GM23338 (cell line): ENCODE measurements at regions not wholly inside any gene's neighbourhood (a gene's known extent, or its start where the extent isn't known, plus 50 kb on each side); places are given as distances from the start of the nearest gene placed in this dataset.

Experiments used
- ATAC-seq: fragments of 200-7000 bp; cut with Tn5 transposase; 3 replicates; pipeline ENCODE4 v1.9.1; 2020
- DNase-seq: peaks from one replicate; pipeline ENCODE4 v3.0.0-alpha.2; 2015; ENCODE audit warnings: low spot score
- H2AFZ ChIP-seq: fragments of 200-600 bp; sonication (generic); 2 replicates; pipeline ENCODE4 v1.8.0; 2016; ENCODE audit warnings: antibody characterized with exemption, mild to moderate bottlenecking, moderate library complexity
- H3F3A ChIP-seq: fragments of 200-600 bp; sonication (generic); replicated peaks from 2 replicates; pipeline ENCODE4 v1.8.0; 2017; ENCODE audit warnings: antibody characterized with exemption, mixed run types, low read depth
- H3K27ac ChIP-seq: fragments of 200-600 bp; sonication (generic); 2 replicates; pipeline ENCODE4 v1.6.1; 2016; ENCODE audit warnings: low read depth
- H3K27me3 ChIP-seq: fragments of 200-600 bp; sonication (generic); 2 replicates; pipeline ENCODE4 v1.8.0; 2016; ENCODE audit warnings: mild to moderate bottlenecking, mixed run types, moderate library complexity; ENCODE audit not compliant: insufficient read depth
- H3K36me3 ChIP-seq: fragments of 200-600 bp; sonication (generic); 2 replicates; pipeline ENCODE4 v1.8.0; 2016; ENCODE audit warnings: mild to moderate bottlenecking; ENCODE audit not compliant: insufficient read depth
- H3K4me1 ChIP-seq: fragments of 200-600 bp; sonication (generic); 2 replicates; pipeline ENCODE4 v1.8.0; 2016; ENCODE audit warnings: mild to moderate bottlenecking, moderate library complexity; ENCODE audit not compliant: insufficient read depth
- H3K4me2 ChIP-seq: fragments of 200-600 bp; sonication (generic); 2 replicates; pipeline ENCODE4 v1.7.1; 2017; ENCODE audit warnings: mixed run types
- H3K4me3 ChIP-seq: fragments of 200-600 bp; sonication (generic); 2 replicates; pipeline ENCODE4 v1.6.1; 2016; ENCODE audit warnings: mixed run types
- H3K79me2 ChIP-seq: fragments of 200-600 bp; sonication (generic); replicated peaks from 2 replicates; pipeline ENCODE4 v1.8.0; 2017; ENCODE audit warnings: mild to moderate bottlenecking; ENCODE audit not compliant: insufficient read depth
- H3K9me2 ChIP-seq: fragments of 200-600 bp; sonication (generic); 2 replicates; pipeline ENCODE4 v1.8.0; 2017; ENCODE audit not compliant: insufficient read depth
- H4K20me1 ChIP-seq: fragments of 200-600 bp; sonication (generic); replicated peaks from 2 replicates; pipeline ENCODE4 v1.8.0; 2017; ENCODE audit warnings: mild to moderate bottlenecking; ENCODE audit not compliant: insufficient read depth
- H3K27ac Mint-ChIP-seq: 2 replicates; pipeline ENCODE4 v1.8.0; 2020; ENCODE audit warnings: inconsistent platforms, mild to moderate bottlenecking, moderate library complexity, mixed read lengths
- H3K27me3 Mint-ChIP-seq: 3 replicates; pipeline ENCODE4 v1.8.0; 2022; ENCODE audit warnings: low read depth, mild to moderate bottlenecking, moderate library complexity, mixed read lengths, inconsistent platforms; ENCODE audit not compliant: insufficient read depth, poor library complexity
- H3K36me3 Mint-ChIP-seq: 3 replicates; pipeline ENCODE4 v1.8.0; 2021; ENCODE audit warnings: low read depth, mild to moderate bottlenecking, inconsistent platforms, moderate library complexity, mixed read lengths
- H3K4me1 Mint-ChIP-seq: 3 replicates; pipeline ENCODE4 v1.8.0; 2020; ENCODE audit warnings: mild to moderate bottlenecking, inconsistent platforms, mixed read lengths
- H3K4me3 Mint-ChIP-seq: 3 replicates; pipeline ENCODE4 v1.8.0; 2021; ENCODE audit warnings: moderate library complexity, mild to moderate bottlenecking, inconsistent platforms, mixed read lengths
- H3K9me3 Mint-ChIP-seq: 3 replicates; pipeline ENCODE4 v1.8.0; 2020; ENCODE audit warnings: moderate library complexity, mild to moderate bottlenecking, inconsistent platforms, mixed read lengths
- CREB1 ChIP-seq: fragments of 250-450 bp; sonication (Bioruptor Pico); IDR thresholded peaks from 2 replicates; pipeline ENCODE4 v1.5.0; 2020; ENCODE audit warnings: low read depth, mild to moderate bottlenecking, moderate library complexity
- CTCF ChIP-seq, 2 experiments: fragments of 200-600 bp in 1 of 2; sonication (generic) in 1 of 2; conservative IDR thresholded peaks; 2 replicates each; pipeline versions ENCODE4 v1.5.1 to v1.6.1; 2016 to 2017; ENCODE audit warnings: antibody characterized with exemption in 2 of 2, low read depth in 2 of 2, mild to moderate bottlenecking in 2 of 2, moderate library complexity in 1 of 2
- EZH2 ChIP-seq: fragments of 200-600 bp; sonication (generic); IDR thresholded peaks from one replicate; pipeline ENCODE4 v1.8.0; 2017; ENCODE audit warnings: antibody characterized with exemption, mild to moderate bottlenecking, low read depth; ENCODE audit not compliant: unreplicated experiment
- EZH2phosphoT487 ChIP-seq: fragments of 200-600 bp; sonication (generic); IDR thresholded peaks from one replicate; pipeline ENCODE4 v1.8.1; 2018; ENCODE audit warnings: antibody characterized with exemption; ENCODE audit not compliant: unreplicated experiment
- JUNB ChIP-seq: IDR thresholded peaks from one replicate; pipeline ENCODE4 v1.6.1; 2016; ENCODE audit warnings: antibody characterized with exemption; ENCODE audit not compliant: unreplicated experiment
- NANOG ChIP-seq: IDR thresholded peaks from 2 replicates; pipeline ENCODE4 v1.6.1; 2016; ENCODE audit warnings: antibody characterized with exemption, borderline replicate concordance
- POLR2AphosphoS5 ChIP-seq: IDR thresholded peaks from 2 replicates; pipeline ENCODE4 v1.6.1; 2016; ENCODE audit warnings: antibody characterized with exemption, low read depth
- STAT1 ChIP-seq: IDR thresholded peaks from one replicate; pipeline ENCODE4 v1.6.1; 2016; ENCODE audit warnings: antibody characterized with exemption; ENCODE audit not compliant: unreplicated experiment
- ZNF114 ChIP-seq: fragments of 250-450 bp; sonication (Bioruptor Pico); IDR thresholded peaks from 2 replicates; pipeline ENCODE4 v1.5.0; 2020; ENCODE audit warnings: mild to moderate bottlenecking, moderate library complexity
- ZNF331 ChIP-seq: fragments of 250-450 bp; sonication (Bioruptor Pico); IDR thresholded peaks from 2 replicates; pipeline ENCODE4 v1.5.0; 2020; ENCODE audit warnings: low read depth, mild to moderate bottlenecking, moderate library complexity
- ZNF462 ChIP-seq: fragments of 250-450 bp; sonication (Bioruptor Pico); IDR thresholded peaks from 2 replicates; pipeline ENCODE4 v1.5.0; 2020; ENCODE audit warnings: mild to moderate bottlenecking, moderate library complexity
- TF ChIP-seq, protein P1 (sequence below): IDR thresholded peaks from 2 replicates; pipeline ENCODE4 v1.6.1; 2016; ENCODE audit warnings: antibody characterized with exemption
- TF ChIP-seq, protein P2 (sequence below): IDR thresholded peaks from one replicate; pipeline ENCODE4 v1.6.1; 2018; ENCODE audit warnings: antibody characterized with exemption; ENCODE audit not compliant: unreplicated experiment

DNA sequence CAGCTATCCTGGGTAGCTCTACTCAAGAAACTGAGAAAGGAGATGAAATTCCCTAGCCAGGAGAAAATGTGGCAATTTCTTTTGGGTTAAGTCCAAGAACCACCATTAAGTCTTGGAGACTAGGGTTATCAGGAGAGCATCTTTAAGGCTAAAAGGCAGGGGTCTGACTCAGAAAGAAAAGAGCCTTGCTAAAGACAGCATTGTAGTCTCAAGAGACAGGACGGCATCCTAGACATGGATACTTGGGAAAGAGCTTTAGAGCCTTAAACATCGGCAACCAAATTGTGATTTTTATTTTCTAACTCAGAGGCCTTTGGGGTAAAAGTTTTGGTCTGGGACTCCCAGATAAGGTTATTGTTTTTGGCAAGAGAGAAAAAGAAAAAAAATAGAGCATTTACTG is 83.1 kb downstream of the FAS start:
- Mint-ChIP-seq H3K27ac (no peak overlapping the region), H3K4me1 (peaks cover 4% of the 10 kb centered on the region; the same call in 2 of the 3 replicates), H3K4me3 (no peak overlapping the region), H3K36me3 (no peaks in the 10 kb centered on the region), H3K27me3 (no peaks in the 10 kb centered on the region), H3K9me3 (no peaks in the 10 kb centered on the region)
- no peaks in the 10 kb centered on the region for H3K4me1 ChIP-seq
- H3F3A ChIP-seq = no peaks in the 10 kb centered on the region
- no peaks in the 10 kb centered on the region for H4K20me1 ChIP-seq
- H2AFZ ChIP-seq = peak overlapping the region; percentile 33
- no peak for DNase-seq
- H3K27me3 ChIP-seq = no peaks in the 10 kb centered on the region
- no peak overlapping the region for H3K27ac ChIP-seq
- no peaks in the 10 kb centered on the region for H3K36me3 ChIP-seq
- no peak for ATAC-seq
- H3K79me2 ChIP-seq = no peaks in the 10 kb centered on the region
- H3K4me2 ChIP-seq = no peak overlapping the region
- H3K4me3 ChIP-seq = no peak overlapping the region
- H3K9me2 ChIP-seq = no peaks in the 10 kb centered on the region
- TF ChIP-seq JUNB (no peak), ZNF114 (CRISPR knock-in tag) (no peak), ZNF331 (CRISPR knock-in tag) (no peak), CREB1 (no peak), EZH2 (no peak), STAT1 (no peak), POLR2AphosphoS5 (no peak), ZNF462 (CRISPR knock-in tag) (no peak), CTCF (conservative IDR thresholded peaks at IDR 0.05; ENCODE audit: low read depth in 2 of 2) (no peak), EZH2phosphoT487 (no peak), NANOG (no peak)
- TF ChIP-seq, protein P1, sequence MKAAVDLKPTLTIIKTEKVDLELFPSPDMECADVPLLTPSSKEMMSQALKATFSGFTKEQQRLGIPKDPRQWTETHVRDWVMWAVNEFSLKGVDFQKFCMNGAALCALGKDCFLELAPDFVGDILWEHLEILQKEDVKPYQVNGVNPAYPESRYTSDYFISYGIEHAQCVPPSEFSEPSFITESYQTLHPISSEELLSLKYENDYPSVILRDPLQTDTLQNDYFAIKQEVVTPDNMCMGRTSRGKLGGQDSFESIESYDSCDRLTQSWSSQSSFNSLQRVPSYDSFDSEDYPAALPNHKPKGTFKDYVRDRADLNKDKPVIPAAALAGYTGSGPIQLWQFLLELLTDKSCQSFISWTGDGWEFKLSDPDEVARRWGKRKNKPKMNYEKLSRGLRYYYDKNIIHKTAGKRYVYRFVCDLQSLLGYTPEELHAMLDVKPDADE = no peak
- TF ChIP-seq, protein P2, sequence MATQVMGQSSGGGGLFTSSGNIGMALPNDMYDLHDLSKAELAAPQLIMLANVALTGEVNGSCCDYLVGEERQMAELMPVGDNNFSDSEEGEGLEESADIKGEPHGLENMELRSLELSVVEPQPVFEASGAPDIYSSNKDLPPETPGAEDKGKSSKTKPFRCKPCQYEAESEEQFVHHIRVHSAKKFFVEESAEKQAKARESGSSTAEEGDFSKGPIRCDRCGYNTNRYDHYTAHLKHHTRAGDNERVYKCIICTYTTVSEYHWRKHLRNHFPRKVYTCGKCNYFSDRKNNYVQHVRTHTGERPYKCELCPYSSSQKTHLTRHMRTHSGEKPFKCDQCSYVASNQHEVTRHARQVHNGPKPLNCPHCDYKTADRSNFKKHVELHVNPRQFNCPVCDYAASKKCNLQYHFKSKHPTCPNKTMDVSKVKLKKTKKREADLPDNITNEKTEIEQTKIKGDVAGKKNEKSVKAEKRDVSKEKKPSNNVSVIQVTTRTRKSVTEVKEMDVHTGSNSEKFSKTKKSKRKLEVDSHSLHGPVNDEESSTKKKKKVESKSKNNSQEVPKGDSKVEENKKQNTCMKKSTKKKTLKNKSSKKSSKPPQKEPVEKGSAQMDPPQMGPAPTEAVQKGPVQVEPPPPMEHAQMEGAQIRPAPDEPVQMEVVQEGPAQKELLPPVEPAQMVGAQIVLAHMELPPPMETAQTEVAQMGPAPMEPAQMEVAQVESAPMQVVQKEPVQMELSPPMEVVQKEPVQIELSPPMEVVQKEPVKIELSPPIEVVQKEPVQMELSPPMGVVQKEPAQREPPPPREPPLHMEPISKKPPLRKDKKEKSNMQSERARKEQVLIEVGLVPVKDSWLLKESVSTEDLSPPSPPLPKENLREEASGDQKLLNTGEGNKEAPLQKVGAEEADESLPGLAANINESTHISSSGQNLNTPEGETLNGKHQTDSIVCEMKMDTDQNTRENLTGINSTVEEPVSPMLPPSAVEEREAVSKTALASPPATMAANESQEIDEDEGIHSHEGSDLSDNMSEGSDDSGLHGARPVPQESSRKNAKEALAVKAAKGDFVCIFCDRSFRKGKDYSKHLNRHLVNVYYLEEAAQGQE = no peak
